Neural cell (in vitro differentiated cells): ENCODE measurements at regions not wholly inside any gene's neighbourhood (a gene's known extent, or its start where the extent isn't known, plus 50 kb on each side); places are given as distances from the start of the nearest gene placed in this dataset.

Source experiments
- EZH2 ChIP-seq: fragments of 200-600, 300-800 bp; shearing (Covaris generic), sonication (generic); IDR thresholded peaks from 2 replicates; pipeline ENCODE4 v1.6.1; 2014; ENCODE audit warnings: antibody characterized with exemption, low read length, borderline replicate concordance, mild to moderate bottlenecking; ENCODE audit not compliant: insufficient read depth, poor library complexity, severe bottlenecking
- TAF1 ChIP-seq: IDR thresholded peaks from 2 replicates; pipeline ENCODE4 v1.6.1; 2012; ENCODE audit warnings: low read depth

DNA sequence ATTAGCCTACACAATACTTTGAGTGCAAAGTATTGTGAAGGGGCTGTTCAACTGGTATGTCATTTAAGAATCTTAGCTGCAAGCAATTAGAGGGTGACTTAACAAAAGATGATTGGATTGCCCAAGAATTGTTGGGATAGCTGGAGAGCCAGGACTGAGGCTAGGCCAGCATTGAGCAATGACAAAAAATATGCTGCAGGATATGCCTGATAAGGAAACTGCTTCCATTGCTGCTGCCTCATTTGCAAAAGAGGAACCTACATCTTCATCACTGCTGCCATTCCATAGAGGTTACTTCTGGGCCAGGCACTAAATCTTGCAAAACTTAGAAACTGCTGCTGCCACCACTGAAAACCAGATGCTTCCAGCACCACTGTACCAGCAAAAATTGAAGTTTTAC, 108.0 kb upstream of the TBC1D5 start:
- no peak for TF ChIP-seq TAF1
- TF ChIP-seq EZH2: no peak
